ENCODE measurements at regions not wholly inside any gene's neighbourhood (a gene's known extent, or its start where the extent isn't known, plus 50 kb on each side); places are given as distances from the start of the nearest gene placed in this dataset.

DNA sequence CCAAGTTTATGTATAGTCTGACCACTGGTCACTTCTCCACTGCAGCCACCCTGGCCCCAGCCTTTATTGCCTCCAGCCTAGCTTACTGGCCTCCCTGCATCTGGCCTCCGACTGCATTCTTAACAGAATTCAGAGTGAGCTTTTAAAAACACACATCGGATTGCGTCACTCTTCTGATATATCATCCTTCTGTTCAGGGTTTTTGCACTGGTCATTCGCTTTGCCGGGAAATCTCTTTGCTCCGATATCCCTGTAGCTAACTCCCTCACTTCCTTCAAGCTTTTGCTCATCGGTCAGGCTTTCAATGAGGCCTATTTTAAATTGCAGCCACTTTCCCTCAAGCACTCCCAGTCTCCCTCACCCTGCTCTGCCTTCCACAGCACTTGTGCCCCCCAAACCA is 101.6 kb upstream of the DLX2 start:
- TF ChIP-seq EZH2 (IDR thresholded peaks at IDR 0.05; ENCODE audit: insufficient read depth, poor library complexity, severe bottlenecking) (no peak), EZH2phosphoT487 (IDR thresholded peaks at IDR 0.05; ENCODE audit: insufficient read depth, low read depth) (no peak)

All from GM23248 (cell line).